Inflammatory macrophage (primary cell): ENCODE measurements at regions not wholly inside any gene's neighbourhood (a gene's known extent, or its start where the extent isn't known, plus 50 kb on each side); places are given as distances from the start of the nearest gene placed in this dataset.
A peak's percentile ranks its signal among the peaks of the same experiment; 100 is the strongest.
"Not testable (repeated sequence)": the region's sequence is repeated elsewhere in the genome, so short reads cannot be mapped to it uniquely, and the experiment has no call there.

Source experiments
- DNase-seq, 2 donors: peaks; one replicate each; pipeline ENCODE4 v3.0.0-alpha.2; 2020 to 2022

GRCh38 chr4:59629348-59629747, 1570.8 kb upstream of the ADGRL3 start:
- no peak for DNase-seq

DNA sequence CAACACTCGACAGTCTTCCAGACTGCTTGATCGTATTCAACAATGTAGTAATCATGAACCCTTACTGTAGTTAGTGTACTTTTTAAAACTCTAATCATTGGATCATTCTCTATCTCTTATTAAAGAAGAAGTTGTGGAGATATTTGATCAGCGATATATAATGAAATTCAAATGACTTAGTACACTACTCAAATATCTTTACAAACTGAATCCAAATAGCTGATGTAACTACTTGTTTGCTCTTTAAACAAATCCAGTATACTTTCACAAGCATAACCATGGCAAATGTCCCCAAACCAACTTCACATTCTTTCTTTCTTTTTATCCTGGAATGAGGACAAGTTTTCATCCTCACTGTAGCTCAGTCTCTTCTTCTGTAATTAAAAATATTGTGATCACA, 1569.9 kb upstream of the ADGRL3 start:
- DNase-seq = no peak

GRCh38 chr4:59630922-59631321, 1569.2 kb upstream of the ADGRL3 start:
- DNase-seq = no peak

GRCh38 chr4:59637596-59637995, 1562.5 kb upstream of the ADGRL3 start:
- no peak for DNase-seq

- DNase-seq = no peak
Measured at GRCh38 chr4:59643682-59644081, 1556.4 kb upstream of the ADGRL3 start.

- no peak for DNase-seq
Measured at GRCh38 chr4:59644765-59645164, 1555.4 kb upstream of the ADGRL3 start.

DNA sequence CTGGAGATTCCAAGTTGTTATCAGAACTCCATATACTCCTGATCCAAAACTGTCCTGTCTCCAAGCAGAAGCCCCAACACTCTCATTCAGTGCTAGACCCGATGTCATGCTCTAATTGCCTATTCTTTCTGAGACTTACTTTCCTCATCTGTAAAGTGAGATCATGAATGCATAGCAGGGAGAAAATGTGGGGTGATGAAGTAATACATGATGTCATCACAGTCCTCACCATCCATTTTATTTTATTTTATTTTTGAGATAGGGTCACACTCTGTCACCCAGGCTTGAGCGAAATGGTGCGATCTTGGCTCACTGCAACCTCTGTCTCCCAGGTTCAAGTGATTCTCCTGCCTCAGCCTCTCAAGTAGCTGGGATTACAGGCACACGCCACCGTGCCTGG, 1554.0 kb upstream of the ADGRL3 start:
- DNase-seq = no peak

GRCh38 chr4:59647011-59647410, 1553.1 kb upstream of the ADGRL3 start:
- no peak for DNase-seq

DNA sequence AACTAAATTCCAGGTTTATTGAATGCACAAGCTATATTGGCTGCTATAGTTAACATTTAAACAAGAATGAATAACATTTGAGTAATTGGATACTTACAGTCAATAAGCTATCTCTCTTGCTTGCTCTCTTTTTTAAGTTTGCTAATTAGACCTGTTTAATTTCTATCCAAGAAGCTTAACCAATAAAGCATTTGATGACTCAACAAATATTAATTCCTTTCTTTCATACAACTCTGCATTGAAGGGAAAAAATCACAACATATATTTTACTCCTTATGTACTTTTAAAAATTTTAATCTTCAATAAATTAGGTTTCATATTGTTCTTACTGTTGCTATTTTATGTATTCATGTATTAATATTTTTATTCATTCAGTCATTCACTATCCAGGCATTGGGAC, 1552.6 kb upstream of the ADGRL3 start:
- no peak for DNase-seq

DNA sequence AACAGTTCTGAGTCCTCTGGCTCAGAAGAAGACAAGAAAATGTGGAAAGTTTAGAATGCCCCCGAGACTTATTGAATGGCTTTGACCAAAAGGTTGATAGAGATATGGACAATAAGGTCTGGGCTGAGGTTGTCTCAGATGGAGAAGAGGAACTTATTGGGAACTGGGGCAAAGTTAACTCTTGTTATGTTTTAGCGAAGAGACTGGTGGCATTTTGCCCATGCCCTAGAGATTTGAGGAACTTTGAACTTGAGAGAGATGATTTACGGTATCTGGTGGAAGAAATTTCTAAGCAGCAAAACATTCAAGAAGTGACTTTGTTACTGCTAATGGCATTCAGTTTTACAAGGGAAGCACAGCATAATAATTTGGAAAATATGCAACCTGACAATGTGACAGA, 1549.3 kb upstream of the ADGRL3 start:
- no peak for DNase-seq

GRCh38 chr4:59655996-59656395, 1544.1 kb upstream of the ADGRL3 start:
- no peak for DNase-seq

DNA sequence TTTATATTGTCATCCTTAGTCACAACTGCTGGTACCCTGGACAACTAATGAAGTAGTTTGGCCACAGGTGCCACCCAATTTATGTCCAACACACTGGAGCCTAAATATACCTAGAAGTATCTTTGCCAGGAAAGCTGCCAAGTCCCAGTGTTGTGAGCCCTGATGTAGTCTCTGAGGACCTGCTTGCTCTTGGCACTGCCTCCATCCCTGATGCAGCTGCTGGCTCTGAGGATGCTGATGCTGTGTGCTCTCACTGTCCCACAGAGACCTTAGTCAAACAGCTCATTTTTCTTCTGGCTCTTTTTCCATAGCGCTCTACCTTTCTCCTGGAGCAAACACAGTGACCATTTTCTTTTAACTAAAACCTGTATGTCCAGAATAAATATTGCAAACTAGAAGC, 1535.4 kb upstream of the ADGRL3 start:
- DNase-seq = no peak

GRCh38 chr4:59666645-59667044, 1533.5 kb upstream of the ADGRL3 start:
- no peak for DNase-seq

DNA sequence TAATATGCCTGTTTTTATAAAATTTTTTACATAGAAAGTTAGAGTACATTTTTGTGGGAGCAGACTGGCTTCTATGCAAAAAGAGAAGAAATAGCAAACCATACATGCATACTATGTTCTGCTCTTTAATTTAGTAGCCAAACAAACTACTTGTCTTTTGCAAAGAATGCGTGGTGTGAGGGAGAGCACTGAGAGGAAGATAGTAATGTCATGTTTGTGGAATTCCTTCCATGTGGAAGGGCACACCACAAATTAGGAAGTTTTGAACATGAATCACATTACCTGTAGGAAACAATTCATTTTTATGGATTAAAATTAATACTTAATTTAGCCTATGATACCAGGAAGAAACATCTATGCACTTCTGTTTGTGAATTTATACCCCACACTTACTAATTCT, 1529.1 kb upstream of the ADGRL3 start:
- DNase-seq = no peak

DNA sequence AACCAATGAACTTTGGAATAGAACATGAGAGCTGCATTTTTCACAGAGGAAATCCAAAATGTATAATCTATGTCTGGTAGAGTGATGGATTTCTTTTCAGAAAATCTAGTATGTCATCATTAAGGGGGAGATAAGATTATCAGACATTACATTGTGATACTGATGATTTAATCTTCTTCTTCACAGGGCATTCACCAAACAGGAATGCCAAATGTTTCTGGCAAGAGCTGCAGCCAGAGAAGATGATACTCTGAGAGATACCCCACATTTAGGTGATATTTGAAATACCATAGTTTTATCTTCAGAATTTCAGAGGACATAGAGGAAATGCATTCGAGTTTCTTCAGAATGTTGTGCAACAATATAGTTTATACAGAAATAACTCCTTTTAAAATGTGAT, 1523.7 kb upstream of the ADGRL3 start:
- DNase-seq = no peak

GRCh38 chr4:59676992-59677391, 1523.1 kb upstream of the ADGRL3 start:
- DNase-seq = not testable (repeated sequence)

GRCh38 chr4:59685626-59686025, 1514.5 kb upstream of the ADGRL3 start:
- DNase-seq = no peak

DNA sequence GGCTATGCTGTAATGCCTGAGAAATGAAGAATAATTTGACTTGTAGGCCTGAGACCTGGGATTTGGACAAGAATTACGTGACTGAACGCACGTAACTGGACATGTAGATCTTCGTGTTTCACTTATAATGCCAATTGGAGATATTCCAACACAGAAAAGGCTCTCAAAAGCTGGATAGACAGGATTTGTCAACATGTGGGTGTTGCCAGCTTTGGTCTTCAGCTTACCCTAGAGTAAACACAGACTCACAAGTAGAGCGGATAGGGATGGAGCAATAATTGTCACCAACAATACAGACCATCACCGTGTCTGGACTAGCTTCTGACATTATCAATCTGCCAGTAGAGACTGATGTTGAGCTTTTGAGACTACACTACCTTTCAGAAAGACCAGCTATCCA, 1511.0 kb upstream of the ADGRL3 start:
- DNase-seq = no peak

- DNase-seq = no peak
Measured at GRCh38 chr4:59695355-59696053, 1504.6 kb upstream of the ADGRL3 start.

- no peak for DNase-seq
Measured at GRCh38 chr4:59698041-59698440, 1502.1 kb upstream of the ADGRL3 start.

- DNase-seq = no peak
Measured at GRCh38 chr4:59700651-59701050, 1499.5 kb upstream of the ADGRL3 start.

- peak in 1 of 2 donors; percentile 13 for DNase-seq
Measured at GRCh38 chr4:59704616-59705015, 1495.5 kb upstream of the ADGRL3 start.

DNA sequence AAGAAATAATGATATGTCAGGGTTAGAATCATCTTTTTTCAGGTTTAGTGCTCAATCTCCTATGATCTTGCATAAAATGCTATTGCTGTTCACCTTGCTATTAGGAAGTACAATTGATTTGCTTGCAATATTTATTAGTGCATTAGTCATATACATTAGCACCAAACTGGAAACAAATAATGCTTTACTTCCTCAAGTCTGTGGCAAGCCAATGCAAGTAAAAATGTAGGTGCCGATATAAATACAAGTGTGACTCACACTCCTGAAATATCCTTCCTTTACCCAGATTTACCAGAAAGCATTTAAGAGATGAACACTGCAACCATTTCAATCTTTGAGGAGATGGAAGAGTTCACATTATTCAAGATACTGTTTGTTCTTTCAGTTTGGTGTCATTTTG, 1487.7 kb upstream of the ADGRL3 start:
- DNase-seq = no peak

DNA sequence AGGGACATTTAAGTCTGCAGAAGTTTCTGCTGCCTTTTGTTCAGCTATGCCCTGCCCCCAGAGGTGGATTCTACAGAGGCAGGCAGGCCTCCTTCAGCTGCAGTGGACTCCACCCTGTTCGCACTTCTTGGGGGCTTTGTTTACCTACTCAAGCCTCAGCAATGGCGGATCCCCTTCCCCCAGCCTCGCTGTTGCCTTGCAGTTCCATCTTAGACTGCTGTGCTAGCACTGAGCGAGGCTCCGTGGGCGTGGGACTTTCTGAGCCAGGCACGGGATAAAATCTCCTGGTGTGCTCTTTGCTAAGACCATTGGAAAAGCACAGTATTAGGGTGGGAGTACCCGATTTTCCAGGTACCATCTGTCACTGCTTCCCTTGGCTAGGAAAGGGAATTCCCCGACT, 1475.8 kb upstream of the ADGRL3 start:
- not testable (repeated sequence) for DNase-seq

GRCh38 chr4:59727745-59728144, 1472.4 kb upstream of the ADGRL3 start:
- no peak for DNase-seq
